B cell (primary cell): ENCODE measurements at regions not wholly inside any gene's neighbourhood (a gene's known extent, or its start where the extent isn't known, plus 50 kb on each side); places are given as distances from the start of the nearest gene placed in this dataset.

Source experiments
- ATAC-seq: fragments of 200-7000 bp; cut with Tn5 transposase; one replicate; pipeline ENCODE4 v1.10.0; 2021; ENCODE audit warnings: low read depth, mild to moderate bottlenecking, moderate number of reproducible peaks, moderate library complexity
- CTCF ChIA-PET: fragments of 350-600 bp; sonication (Branson Sonifier 250); formaldehyde crosslinking; loops from one replicate; lab custom pipeline; 2021; ENCODE audit warnings: antibody characterized with exemption, inconsistent platforms; lab: Charles Lee
- POLR2A ChIA-PET: fragments of 350-600 bp; sonication (Branson Sonifier 250); formaldehyde crosslinking; loops from one replicate; lab custom pipeline; 2021; ENCODE audit warnings: antibody characterized with exemption; lab: Charles Lee
- DNase-seq: peaks from one replicate; pipeline ENCODE4 v3.0.0; 2013
- H2AFZ ChIP-seq: 2 replicates; pipeline ENCODE4 v1.6.1; 2012; ENCODE audit warnings: mild to moderate bottlenecking, low read depth, low read length; ENCODE audit not compliant: insufficient read depth, poor library complexity, severe bottlenecking
- H3K27ac ChIP-seq, 2 donors: 1 replicate in 1 of 2; 2 replicates in 1 of 2; pipeline ENCODE4 v1.5.1; 2012 to 2013; ENCODE audit warnings: low read length in 2 of 2, mild to moderate bottlenecking in 2 of 2, moderate library complexity in 1 of 2
- H3K27me3 ChIP-seq, 4 experiments: fragments of 200-600 bp in 1 of 4; sonication (generic) in 1 of 4; replicated peaks in 1 of 4; 1 replicate in 2 of 4; 2 replicates in 2 of 4; pipeline versions ENCODE4 v1.6.1 to v1.7.0; 2013 to 2016; ENCODE audit warnings: low read length in 3 of 4, mild to moderate bottlenecking in 2 of 4, mixed read lengths in 1 of 4, moderate library complexity in 1 of 4; ENCODE audit not compliant: insufficient read depth in 4 of 4, control insufficient read depth in 3 of 4; ENCODE audit errors: control extremely low read depth in 1 of 4
- H3K36me3 ChIP-seq, 2 experiments: replicated peaks in 1 of 2; 1 replicate in 1 of 2; 2 replicates in 1 of 2; pipeline versions ENCODE4 v1.6.1 to v1.7.1; 2013; ENCODE audit warnings: low read length in 1 of 2; ENCODE audit not compliant: insufficient read depth in 2 of 2, control insufficient read depth in 1 of 2; ENCODE audit errors: control extremely low read depth in 1 of 2, extremely low read depth in 1 of 2
- H3K4me1 ChIP-seq, 2 donors: fragments of 200-600 bp in 1 of 2; sonication (generic) in 1 of 2; 1 replicate in 1 of 2; 2 replicates in 1 of 2; pipeline versions ENCODE4 v1.5.1 to v1.6.1; 2013 to 2017; ENCODE audit warnings: low read length in 2 of 2; ENCODE audit not compliant: control insufficient read depth in 2 of 2, insufficient read depth in 2 of 2
- H3K4me2 ChIP-seq: replicated peaks from 2 replicates; pipeline ENCODE3; 2012; ENCODE audit warnings: mild to moderate bottlenecking, low read depth, low read length; ENCODE audit not compliant: poor library complexity, severe bottlenecking
- H3K4me3 ChIP-seq, 5 experiments: fragments of 200-600 bp in 1 of 5; sonication (generic) in 1 of 5; 1 replicate in 3 of 5; 2 replicates in 2 of 5; pipeline versions ENCODE4 v1.5.1 to v1.7.0; 2011 to 2016; ENCODE audit warnings: low read length in 4 of 5, mild to moderate bottlenecking in 4 of 5, low read depth in 2 of 5, control low read depth in 1 of 5, moderate library complexity in 1 of 5; ENCODE audit not compliant: insufficient read depth in 1 of 5; ENCODE audit errors: control extremely low read depth in 1 of 5, extremely low read depth in 1 of 5
- H3K79me2 ChIP-seq: fragments of 200-600 bp; sonication (generic); one replicate; pipeline ENCODE4 v1.6.0; 2016; ENCODE audit warnings: low read length; ENCODE audit not compliant: control insufficient read depth, insufficient read depth
- H3K9ac ChIP-seq: fragments of 200-600 bp; sonication (generic); 2 replicates; pipeline ENCODE4 v1.6.1; 2017; ENCODE audit warnings: mild to moderate bottlenecking, low read length, moderate library complexity
- H3K9me3 ChIP-seq, 3 donors: one replicate each; pipeline versions ENCODE4 v1.6.1 to v1.7.1; 2013; ENCODE audit warnings: low read length in 2 of 3; ENCODE audit not compliant: control insufficient read depth in 2 of 3, insufficient read depth in 1 of 3; ENCODE audit errors: control extremely low read depth in 1 of 3
- H4K20me1 ChIP-seq: 2 replicates; pipeline ENCODE4 v1.6.0; 2012; ENCODE audit warnings: mild to moderate bottlenecking, low read length; ENCODE audit not compliant: insufficient read depth, control insufficient read depth, poor library complexity, severe bottlenecking
- H3K27ac Mint-ChIP-seq: one replicate; pipeline ENCODE4 v1.8.0; 2021; ENCODE audit warnings: mixed read lengths
- H3K27me3 Mint-ChIP-seq: one replicate; pipeline ENCODE4 v1.8.0; 2021; ENCODE audit warnings: mixed read lengths
- H3K4me1 Mint-ChIP-seq: one replicate; pipeline ENCODE4 v1.8.0; 2021; ENCODE audit warnings: mixed read lengths
- H3K4me3 Mint-ChIP-seq: one replicate; pipeline ENCODE4 v1.8.0; 2021; ENCODE audit warnings: mixed read lengths
- H3K9me3 Mint-ChIP-seq: one replicate; pipeline ENCODE4 v1.8.0; 2022; ENCODE audit warnings: mixed read lengths; ENCODE audit not compliant: insufficient read depth
- EZH2 ChIP-seq: IDR thresholded peaks from 2 replicates; pipeline ENCODE4 v1.6.1; 2012; ENCODE audit warnings: borderline replicate concordance, low read depth, mild to moderate bottlenecking, moderate library complexity, low read length; ENCODE audit not compliant: insufficient read depth, poor library complexity, severe bottlenecking
- WGBS: methylation state at CpG from one replicate; pipeline ENCODE4 v1.1.5; 2013; ENCODE audit warnings: missing lambda C conversion rate; ENCODE audit not compliant: insufficient coverage; 5-methylcytosine and 5-hydroxymethylcytosine counted together
- intact Hi-C: fragments of 100-400 bp; cut with micrococcal nuclease; formaldehyde crosslinking; loops from one replicate; pipeline ENCODE4 v1.10.0; 2022
- TF ChIP-seq, protein P1 (sequence below): fragments of 200-600 bp; IDR thresholded peaks from one replicate; pipeline ENCODE4 v1.8.0; 2022; ENCODE audit warnings: antibody characterized with exemption, mild to moderate bottlenecking

DNA sequence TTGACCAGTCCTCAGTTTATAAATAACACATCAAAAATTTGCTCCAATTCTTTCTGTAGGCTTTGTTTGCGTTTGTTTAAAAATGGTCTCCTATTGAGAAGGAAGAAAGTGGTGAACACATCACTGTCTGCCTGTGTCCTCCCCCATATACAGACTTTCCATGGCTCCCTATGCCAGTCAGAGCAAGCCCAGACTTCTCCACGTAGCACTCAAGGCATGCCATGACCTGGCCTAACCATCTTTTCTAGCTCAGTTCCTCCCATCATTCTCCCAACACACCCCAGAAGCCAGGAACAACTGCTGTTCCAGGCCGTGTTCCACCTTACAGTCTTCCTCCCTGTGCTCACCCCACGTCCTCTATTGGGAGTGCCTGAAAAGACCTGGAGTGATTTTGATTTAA is 129.6 kb upstream of the ZNF618 start:
- H3K4me3 ChIP-seq = no peak overlapping the region
- no peaks in the 10 kb centered on the region for H3K79me2 ChIP-seq
- no peak overlapping the region for H3K9ac ChIP-seq
- POLR2A ChIA-PET = no interaction called here
- CTCF ChIA-PET = no interaction called here
- H3K4me2 ChIP-seq = no peak overlapping the region
- Mint-ChIP-seq H3K4me1 (no peaks in the 10 kb centered on the region), H3K27ac (no peak overlapping the region), H3K4me3 (no peak overlapping the region), H3K9me3 (peaks cover 13% of the 10 kb centered on the region), H3K27me3 (peaks cover 14% of the 10 kb centered on the region)
- H3K36me3 ChIP-seq = no peaks in the 10 kb centered on the region
- H3K27me3 ChIP-seq = peaks cover 0 to 4% (median 0%) of the 10 kb centered on the region in 4 experiments
- intact Hi-C loops = no loop called here
- peaks cover 0 to 3% (median 3%) of the 10 kb centered on the region in 3 donors for H3K9me3 ChIP-seq
- H3K4me1 ChIP-seq = no peaks in the 10 kb centered on the region
- H2AFZ ChIP-seq = no peak overlapping the region
- WGBS = 94% methylated on average over 1 of the region's 4 CpGs
- ATAC-seq = no peak
- no peak overlapping the region for H3K27ac ChIP-seq
- no peaks in the 10 kb centered on the region for H4K20me1 ChIP-seq
- TF ChIP-seq EZH2 = no peak
- TF ChIP-seq, protein P1, sequence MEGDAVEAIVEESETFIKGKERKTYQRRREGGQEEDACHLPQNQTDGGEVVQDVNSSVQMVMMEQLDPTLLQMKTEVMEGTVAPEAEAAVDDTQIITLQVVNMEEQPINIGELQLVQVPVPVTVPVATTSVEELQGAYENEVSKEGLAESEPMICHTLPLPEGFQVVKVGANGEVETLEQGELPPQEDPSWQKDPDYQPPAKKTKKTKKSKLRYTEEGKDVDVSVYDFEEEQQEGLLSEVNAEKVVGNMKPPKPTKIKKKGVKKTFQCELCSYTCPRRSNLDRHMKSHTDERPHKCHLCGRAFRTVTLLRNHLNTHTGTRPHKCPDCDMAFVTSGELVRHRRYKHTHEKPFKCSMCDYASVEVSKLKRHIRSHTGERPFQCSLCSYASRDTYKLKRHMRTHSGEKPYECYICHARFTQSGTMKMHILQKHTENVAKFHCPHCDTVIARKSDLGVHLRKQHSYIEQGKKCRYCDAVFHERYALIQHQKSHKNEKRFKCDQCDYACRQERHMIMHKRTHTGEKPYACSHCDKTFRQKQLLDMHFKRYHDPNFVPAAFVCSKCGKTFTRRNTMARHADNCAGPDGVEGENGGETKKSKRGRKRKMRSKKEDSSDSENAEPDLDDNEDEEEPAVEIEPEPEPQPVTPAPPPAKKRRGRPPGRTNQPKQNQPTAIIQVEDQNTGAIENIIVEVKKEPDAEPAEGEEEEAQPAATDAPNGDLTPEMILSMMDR = no peak
- DNase-seq = no peak

DNA sequence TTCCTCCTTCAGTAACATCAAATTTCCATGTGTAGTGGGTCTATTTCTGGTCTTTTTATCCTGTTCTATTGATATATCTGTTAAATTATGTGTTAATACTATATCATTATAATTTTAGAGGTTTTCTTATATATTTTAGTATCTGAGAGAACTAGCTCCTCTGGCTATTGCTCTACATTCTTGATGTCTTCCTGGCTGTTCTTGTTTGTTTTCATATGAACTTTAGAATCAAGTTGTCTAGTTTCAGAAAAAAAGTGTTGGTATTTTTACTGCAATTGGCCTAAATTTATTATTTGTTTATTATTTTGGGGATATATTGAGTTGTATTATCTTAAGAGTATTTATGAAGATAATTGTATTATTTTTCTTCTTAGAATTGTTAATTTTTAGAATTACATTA is 128.0 kb upstream of the ZNF618 start:
- DNase-seq (no peak), ATAC-seq (no peak)
- Histone ChIP-seq H4K20me1 (no peaks in the 10 kb centered on the region), H3K79me2 (no peaks in the 10 kb centered on the region), H3K9ac (no peak overlapping the region), H3K9me3 (peaks cover 0 to 3% (median 3%) of the 10 kb centered on the region in 3 donors), H3K4me3 (no peak overlapping the region), H3K27ac (no peak overlapping the region), H3K4me1 (no peaks in the 10 kb centered on the region), H3K36me3 (no peaks in the 10 kb centered on the region), H3K4me2 (no peak overlapping the region), H2AFZ (no peak overlapping the region), H3K27me3 (peaks cover 0 to 6% (median 5%) of the 10 kb centered on the region in 4 experiments)
- H3K27ac Mint-ChIP-seq = no peak overlapping the region
- H3K4me1 Mint-ChIP-seq = no peaks in the 10 kb centered on the region
- ChIA-PET POLR2A (no interaction called here), CTCF (no interaction called here)
- TF ChIP-seq EZH2 = no peak
- TF ChIP-seq, protein P1 = no peak
- intact Hi-C loops = no loop called here
- peaks cover 13% of the 10 kb centered on the region for H3K9me3 Mint-ChIP-seq
- no peak overlapping the region for H3K4me3 Mint-ChIP-seq
- H3K27me3 Mint-ChIP-seq = peaks cover 19% of the 10 kb centered on the region
